Nephron (organoid): ENCODE measurements at regions not wholly inside any gene's neighbourhood (a gene's known extent, or its start where the extent isn't known, plus 50 kb on each side); places are given as distances from the start of the nearest gene placed in this dataset.

ENCODE experiments used
- H3K27ac Mint-ChIP-seq, 3 experiments: 2 replicates each; pipeline ENCODE4 v1.8.0; 2020; ENCODE audit warnings: mixed read lengths in 3 of 3, mild to moderate bottlenecking in 2 of 3, moderate library complexity in 1 of 3
- H3K27me3 Mint-ChIP-seq: 2 replicates; pipeline ENCODE4 v1.8.0; 2021; ENCODE audit warnings: low read depth, mild to moderate bottlenecking, moderate library complexity, mixed read lengths
- H3K36me3 Mint-ChIP-seq: 2 replicates; pipeline ENCODE4 v1.8.0; 2020; ENCODE audit warnings: low read depth, mixed read lengths
- H3K4me1 Mint-ChIP-seq: 2 replicates; pipeline ENCODE4 v1.8.0; 2020; ENCODE audit warnings: mixed read lengths
- H3K4me3 Mint-ChIP-seq, 3 experiments: 2 replicates each; pipeline ENCODE4 v1.8.0; 2020; ENCODE audit warnings: mild to moderate bottlenecking in 3 of 3, mixed read lengths in 3 of 3, moderate library complexity in 2 of 3
- H3K9me3 Mint-ChIP-seq: 2 replicates; pipeline ENCODE4 v1.8.0; 2020; ENCODE audit warnings: mixed read lengths
- CTCF ChIP-seq, 3 experiments: fragments of 200-600 bp; sonication (generic); IDR thresholded peaks; one replicate each; pipeline ENCODE4 v1.5.0; 2021; ENCODE audit warnings: antibody characterized with exemption in 3 of 3; ENCODE audit not compliant: unreplicated experiment in 3 of 3

- Mint-ChIP-seq H3K9me3 (peaks cover 3% of the 10 kb centered on the region), H3K4me1 (no peaks in the 10 kb centered on the region), H3K27ac (no peak overlapping the region), H3K27me3 (no peaks in the 10 kb centered on the region), H3K36me3 (no peaks in the 10 kb centered on the region), H3K4me3 (no peak overlapping the region)
- TF ChIP-seq CTCF (IDR thresholded peaks at IDR 0.05; ENCODE audit: unreplicated experiment in 3 of 3), result no peak
Observed at GRCh38 chr4:81528979-81529378, 57.3 kb upstream of the RASGEF1B start.

- TF ChIP-seq CTCF (IDR thresholded peaks at IDR 0.05; ENCODE audit: unreplicated experiment in 3 of 3), result no peak
- Mint-ChIP-seq H3K9me3 (no peaks in the 10 kb centered on the region), H3K36me3 (no peaks in the 10 kb centered on the region), H3K4me3 (no peak overlapping the region), H3K27me3 (no peaks in the 10 kb centered on the region), H3K4me1 (no peaks in the 10 kb centered on the region), H3K27ac (no peak overlapping the region)
Observed at GRCh38 chr4:81528200-81528599, 56.5 kb upstream of the RASGEF1B start.

GRCh38 chr4:81527709-81528108 lies 56.0 kb upstream of the RASGEF1B start:
- H3K4me3 Mint-ChIP-seq, result no peak overlapping the region
- H3K9me3 Mint-ChIP-seq, result no peaks in the 10 kb centered on the region
- H3K27me3 Mint-ChIP-seq, result no peaks in the 10 kb centered on the region
- no peaks in the 10 kb centered on the region for H3K36me3 Mint-ChIP-seq
- no peak overlapping the region for H3K27ac Mint-ChIP-seq
- no peaks in the 10 kb centered on the region for H3K4me1 Mint-ChIP-seq
- TF ChIP-seq CTCF (IDR thresholded peaks at IDR 0.05; ENCODE audit: unreplicated experiment in 3 of 3), result no peak

GRCh38 chr4:81527115-81527514 lies 55.4 kb upstream of the RASGEF1B start:
- no peak for TF ChIP-seq CTCF (IDR thresholded peaks at IDR 0.05; ENCODE audit: unreplicated experiment in 3 of 3)
- H3K27me3 Mint-ChIP-seq, result no peaks in the 10 kb centered on the region
- H3K9me3 Mint-ChIP-seq, result no peaks in the 10 kb centered on the region
- no peaks in the 10 kb centered on the region for H3K4me1 Mint-ChIP-seq
- no peak overlapping the region for H3K4me3 Mint-ChIP-seq
- H3K27ac Mint-ChIP-seq, result no peak overlapping the region
- no peaks in the 10 kb centered on the region for H3K36me3 Mint-ChIP-seq

GRCh38 chr4:81526706-81527105 lies 55.0 kb upstream of the RASGEF1B start:
- Mint-ChIP-seq H3K4me3 (no peak overlapping the region), H3K27ac (no peak overlapping the region), H3K9me3 (no peaks in the 10 kb centered on the region), H3K4me1 (no peaks in the 10 kb centered on the region), H3K36me3 (no peaks in the 10 kb centered on the region), H3K27me3 (no peaks in the 10 kb centered on the region)
- no peak for TF ChIP-seq CTCF (IDR thresholded peaks at IDR 0.05; ENCODE audit: unreplicated experiment in 3 of 3)

GRCh38 chr4:81523672-81524327 lies 52.1 kb upstream of the RASGEF1B start:
- peaks cover 2% of the 10 kb centered on the region for H3K4me1 Mint-ChIP-seq
- no peak for TF ChIP-seq CTCF (IDR thresholded peaks at IDR 0.05; ENCODE audit: unreplicated experiment in 3 of 3)
- no peaks in the 10 kb centered on the region for H3K27me3 Mint-ChIP-seq
- H3K9me3 Mint-ChIP-seq, result no peaks in the 10 kb centered on the region
- no peaks in the 10 kb centered on the region for H3K36me3 Mint-ChIP-seq
- no peak overlapping the region for H3K27ac Mint-ChIP-seq
- H3K4me3 Mint-ChIP-seq, result no peak overlapping the region
